HepG2 (cell line): ENCODE measurements at regions not wholly inside any gene's neighbourhood (a gene's known extent, or its start where the extent isn't known, plus 50 kb on each side); places are given as distances from the start of the nearest gene placed in this dataset.

ENCODE experiments used
- ATAC-seq: fragments of 200-7000 bp; cut with Tn5 transposase; 3 replicates; pipeline ENCODE4 v1.9.1; 2020; ENCODE audit warnings: mild to moderate bottlenecking, moderate library complexity
- BruUV-seq: library from RNA; stranded (reverse); fragments of 400-500 nt; replicated peaks from 2 replicates; lab custom pipeline; 2021; lab: Mats Ljungman, UMichigan
- CTCF ChIA-PET: fragments of 300-600 bp; formaldehyde crosslinking; extraction: SDS; loops from one replicate; lab custom pipeline; 2021; ENCODE audit warnings: low total read pairs, inconsistent platforms, low intra/inter-chr PET ratio; lab: Yijun Ruan, JAX
- POLR2A ChIA-PET: fragments of 350-600 bp; sonication (Branson Sonifier 250); formaldehyde crosslinking; loops from one replicate; lab custom pipeline; 2020; ENCODE audit warnings: antibody characterized with exemption, inconsistent platforms; lab: Yijun Ruan, JAX
- DNase-seq: peaks from one replicate; pipeline ENCODE4 v3.0.0-alpha.2; 2015; ENCODE audit warnings: low spot score
- FAIRE-seq: peaks from 3 replicates; lab custom pipeline; 2011; peaks lifted over from hg19 to GRCh38; lab: Jason Lieb, UNC
- H2AFZ ChIP-seq: one replicate; pipeline ENCODE4 v1.6.1; 2011; ENCODE audit warnings: low read length, inconsistent platforms
- H3K27ac ChIP-seq: fragments of 300-600 bp; 3 replicates; pipeline ENCODE4 v1.8.0; 2011; ENCODE audit warnings: mixed run types, mild to moderate bottlenecking, mixed read lengths, low read length, inconsistent platforms; ENCODE audit not compliant: insufficient read depth; ENCODE audit errors: extremely low read length
- H3K27me3 ChIP-seq, 2 experiments: fragments of 200-600 bp in 1 of 2; 2 replicates in 1 of 2; 3 replicates in 1 of 2; pipeline versions ENCODE4 v1.6.0 to v1.8.0; 2011; ENCODE audit warnings: low read length in 2 of 2, mild to moderate bottlenecking in 2 of 2, moderate library complexity in 2 of 2, inconsistent platforms in 1 of 2; ENCODE audit not compliant: insufficient read depth in 2 of 2, control insufficient read depth in 1 of 2
- H3K36me3 ChIP-seq, 2 experiments: fragments of 200-600 bp in 1 of 2; replicated peaks in 1 of 2; 2 replicates in 1 of 2; 3 replicates in 1 of 2; pipeline versions ENCODE4 v1.5.1 to v1.8.0; 2011; ENCODE audit warnings: low read length in 2 of 2, inconsistent platforms in 1 of 2; ENCODE audit not compliant: insufficient read depth in 2 of 2, control insufficient read depth in 1 of 2
- H3K4me1 ChIP-seq: 2 replicates; pipeline ENCODE4 v1.5.1; 2012; ENCODE audit warnings: low read length, inconsistent platforms; ENCODE audit not compliant: insufficient read depth
- H3K4me2 ChIP-seq: 2 replicates; pipeline ENCODE4 v1.6.0; 2011; ENCODE audit warnings: low read depth, low read length, inconsistent platforms
- H3K4me3 ChIP-seq, 3 experiments: fragments of 200-600 bp in 1 of 3; sonication (generic), shearing (Covaris generic) in 1 of 3; replicated peaks in 1 of 3; 2 replicates each; pipeline ENCODE4 v1.5.1; 2011 to 2016; ENCODE audit warnings: low read length in 3 of 3, inconsistent platforms in 2 of 3, low read depth in 2 of 3, mild to moderate bottlenecking in 2 of 3, control low read depth in 1 of 3, mixed read lengths in 1 of 3; ENCODE audit not compliant: insufficient read depth in 1 of 3
- H3K79me2 ChIP-seq: one replicate; pipeline ENCODE4 v1.6.1; 2011; ENCODE audit warnings: low read length, inconsistent platforms; ENCODE audit not compliant: insufficient read depth
- H3K9ac ChIP-seq: 2 replicates; pipeline ENCODE4 v1.6.0; 2011; ENCODE audit warnings: mild to moderate bottlenecking, low read depth, low read length, inconsistent platforms; ENCODE audit not compliant: insufficient read depth
- H3K9me3 ChIP-seq: 2 replicates; pipeline ENCODE4 v1.5.1; 2012; ENCODE audit warnings: mild to moderate bottlenecking, low read length
- H4K20me1 ChIP-seq: 2 replicates; pipeline ENCODE4 v1.6.0; 2011; ENCODE audit warnings: inconsistent platforms, mild to moderate bottlenecking, low read length, moderate library complexity; ENCODE audit not compliant: insufficient read depth
- AHR ChIP-seq: IDR thresholded peaks from 2 replicates; pipeline ENCODE4 v1.6.1; 2018; ENCODE audit warnings: missing genetic modification reagents, missing compliant biosample characterization
- CHD2 ChIP-seq: IDR thresholded peaks from 2 replicates; pipeline ENCODE4 v1.6.1; 2011; ENCODE audit warnings: low read depth, low read length, improper control_type of control experiment
- FOXP4 ChIP-seq: sonication (generic); formaldehyde crosslinking; IDR thresholded peaks from 2 replicates; pipeline ENCODE4 v1.4.0; 2020; ENCODE audit warnings: missing genetic modification reagents
- PREB ChIP-seq: sonication (generic); formaldehyde crosslinking; IDR thresholded peaks from 2 replicates; pipeline ENCODE4 v1.4.0; 2020; ENCODE audit warnings: missing genetic modification reagents
- RBFOX2 ChIP-seq: fragments of 200-400 bp; formaldehyde crosslinking; IDR thresholded peaks from 2 replicates; pipeline ENCODE4 v1.6.1; 2017; ENCODE audit warnings: low read depth, mild to moderate bottlenecking, low read length
- SNAPC2 ChIP-seq: sonication (generic); formaldehyde crosslinking; IDR thresholded peaks from 2 replicates; pipeline ENCODE4 v1.8.1; 2022; ENCODE audit warnings: mild to moderate bottlenecking, missing genetic modification reagents
- SYNCRIP ChIP-seq: fragments of 200-400 bp; formaldehyde crosslinking; IDR thresholded peaks from 2 replicates; pipeline ENCODE4 v1.6.1; 2018; ENCODE audit warnings: mild to moderate bottlenecking, low read depth, low read length; ENCODE audit not compliant: insufficient read depth
- ZNF20 ChIP-seq: sonication (generic); formaldehyde crosslinking; IDR thresholded peaks from 2 replicates; pipeline ENCODE4 v1.4.0; 2020; ENCODE audit warnings: mild to moderate bottlenecking, moderate library complexity, missing genetic modification reagents
- ZNF740 ChIP-seq: sonication (generic); formaldehyde crosslinking; IDR thresholded peaks from 2 replicates; pipeline ENCODE4 v1.4.0; 2020; ENCODE audit warnings: missing genetic modification reagents
- WGBS: methylation state at CpG from one replicate; pipeline ENCODE4 v1.1.6; 2017; ENCODE audit warnings: low lambda C conversion rate; 5-methylcytosine and 5-hydroxymethylcytosine counted together
- in situ Hi-C: cut with HindIII; loops from 2 replicates; pipeline ENCODE4 v1.10.0; 2017; ENCODE audit warnings: low pct_unique_long_range_greater_than_20kb; ENCODE audit not compliant: extremely low pct_ligation_motif_present
- intact Hi-C: fragments of 100-400 bp; cut with micrococcal nuclease; formaldehyde crosslinking; loops from one replicate; pipeline ENCODE4 v1.10.0; 2022; ENCODE audit not compliant: unreplicated experiment
- TF ChIP-seq, protein P1 (sequence below): sonication (generic); formaldehyde crosslinking; IDR thresholded peaks from 2 replicates; pipeline ENCODE4 v1.9.0; 2022; ENCODE audit warnings: missing genetic modification reagents, mild to moderate bottlenecking, borderline replicate concordance
- TF ChIP-seq, protein P2 (sequence below): IDR thresholded peaks from 2 replicates; pipeline ENCODE4 v1.6.1; 2012; ENCODE audit warnings: low read length, improper control_type of control experiment

DNA sequence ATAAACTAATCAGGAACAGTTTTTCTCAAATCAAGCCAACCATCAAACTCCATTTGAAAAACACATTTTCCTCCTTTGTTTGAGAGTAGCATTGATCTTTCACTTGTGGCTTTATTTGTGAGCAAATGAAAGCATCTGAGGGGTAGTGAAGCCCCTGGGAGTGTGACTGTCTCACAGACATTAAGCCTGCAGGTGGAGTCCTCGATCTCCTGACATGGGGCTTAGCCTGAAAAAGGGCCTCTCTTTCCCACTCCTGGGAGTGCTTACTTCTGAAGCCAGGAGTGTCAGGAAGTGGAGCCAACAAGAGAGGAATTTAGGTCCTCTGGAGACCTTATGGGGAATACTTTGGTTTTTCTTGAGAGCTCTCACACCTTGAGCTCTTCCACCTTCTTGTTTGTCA is 158.2 kb upstream of the SFRP2 start:
- peaks cover 6% of the 10 kb centered on the region; the same call in 1 of the 2 replicates for H3K4me1 ChIP-seq
- H3K27me3 ChIP-seq, result no peaks in the 10 kb centered on the region
- intact Hi-C loops, result no loop called here
- FAIRE-seq (no peak), ATAC-seq (no peak), DNase-seq (no peak)
- TF ChIP-seq ZNF740 (no peak), PREB (no peak), SYNCRIP (no peak), AHR (no peak)
- TF ChIP-seq, protein P1, sequence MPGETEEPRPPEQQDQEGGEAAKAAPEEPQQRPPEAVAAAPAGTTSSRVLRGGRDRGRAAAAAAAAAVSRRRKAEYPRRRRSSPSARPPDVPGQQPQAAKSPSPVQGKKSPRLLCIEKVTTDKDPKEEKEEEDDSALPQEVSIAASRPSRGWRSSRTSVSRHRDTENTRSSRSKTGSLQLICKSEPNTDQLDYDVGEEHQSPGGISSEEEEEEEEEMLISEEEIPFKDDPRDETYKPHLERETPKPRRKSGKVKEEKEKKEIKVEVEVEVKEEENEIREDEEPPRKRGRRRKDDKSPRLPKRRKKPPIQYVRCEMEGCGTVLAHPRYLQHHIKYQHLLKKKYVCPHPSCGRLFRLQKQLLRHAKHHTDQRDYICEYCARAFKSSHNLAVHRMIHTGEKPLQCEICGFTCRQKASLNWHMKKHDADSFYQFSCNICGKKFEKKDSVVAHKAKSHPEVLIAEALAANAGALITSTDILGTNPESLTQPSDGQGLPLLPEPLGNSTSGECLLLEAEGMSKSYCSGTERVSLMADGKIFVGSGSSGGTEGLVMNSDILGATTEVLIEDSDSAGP (CRISPR knock-in tag), result no peak
- no TSS peak for BruUV-seq
- WGBS, result 0% methylated on average over 1 of the region's 1 CpG
- in situ Hi-C loops, result no loop called here
- H3K9me3 ChIP-seq, result no peaks in the 10 kb centered on the region
- no peaks in the 10 kb centered on the region for H3K79me2 ChIP-seq
- H3K4me3 ChIP-seq, result no peak overlapping the region
- CTCF ChIA-PET, result no interaction called here
- H2AFZ ChIP-seq, result no peak overlapping the region
- H3K36me3 ChIP-seq, result no peaks in the 10 kb centered on the region
- no peak overlapping the region for H3K9ac ChIP-seq
- POLR2A ChIA-PET, result no interaction called here
- H3K27ac ChIP-seq, result no peak overlapping the region
- H4K20me1 ChIP-seq, result no peaks in the 10 kb centered on the region
- no peak overlapping the region for H3K4me2 ChIP-seq

DNA sequence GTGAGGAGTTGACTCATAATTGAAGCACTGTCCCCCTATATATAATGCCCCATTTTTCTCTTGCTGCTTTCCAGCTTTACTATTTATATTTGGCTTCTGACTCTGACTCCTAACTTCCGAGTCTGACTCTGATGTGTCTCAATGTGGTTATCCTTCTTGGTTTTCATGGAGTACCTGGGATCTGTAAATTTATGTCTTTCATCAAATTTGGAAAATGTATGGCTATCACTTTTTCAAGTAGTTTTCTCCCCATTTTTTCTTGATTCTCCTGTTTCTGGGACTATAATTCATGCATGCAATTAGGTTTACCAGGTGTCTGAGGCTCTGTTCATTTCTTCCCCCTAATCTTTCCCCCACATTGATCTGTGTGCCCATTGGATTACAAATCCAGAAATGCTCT is 156.8 kb upstream of the SFRP2 start:
- H3K27me3 ChIP-seq, result no peaks in the 10 kb centered on the region
- no TSS peak for BruUV-seq
- no peak overlapping the region for H2AFZ ChIP-seq
- CTCF ChIA-PET, result no interaction called here
- DNase-seq (no peak), ATAC-seq (no peak), FAIRE-seq (no peak)
- intact Hi-C loops, result no loop called here
- H3K4me1 ChIP-seq, result peaks cover 5% of the 10 kb centered on the region; the same call in 1 of the 2 replicates
- no peaks in the 10 kb centered on the region for H3K9me3 ChIP-seq
- in situ Hi-C loops, result no loop called here
- no peak overlapping the region for H3K9ac ChIP-seq
- no peak overlapping the region for H3K4me3 ChIP-seq
- H3K36me3 ChIP-seq, result no peaks in the 10 kb centered on the region
- POLR2A ChIA-PET, result no interaction called here
- no peaks in the 10 kb centered on the region for H3K79me2 ChIP-seq
- H3K27ac ChIP-seq, result no peak overlapping the region
- 3% methylated on average over 1 of the region's 1 CpG for WGBS
- H4K20me1 ChIP-seq, result no peaks in the 10 kb centered on the region
- H3K4me2 ChIP-seq, result no peak overlapping the region
- TF ChIP-seq ZNF20 (CRISPR knock-in tag) (no peak), RBFOX2 (no peak), CHD2 (no peak), SNAPC2 (CRISPR knock-in tag) (no peak), FOXP4 (CRISPR knock-in tag) (no peak)
- TF ChIP-seq, protein P2, sequence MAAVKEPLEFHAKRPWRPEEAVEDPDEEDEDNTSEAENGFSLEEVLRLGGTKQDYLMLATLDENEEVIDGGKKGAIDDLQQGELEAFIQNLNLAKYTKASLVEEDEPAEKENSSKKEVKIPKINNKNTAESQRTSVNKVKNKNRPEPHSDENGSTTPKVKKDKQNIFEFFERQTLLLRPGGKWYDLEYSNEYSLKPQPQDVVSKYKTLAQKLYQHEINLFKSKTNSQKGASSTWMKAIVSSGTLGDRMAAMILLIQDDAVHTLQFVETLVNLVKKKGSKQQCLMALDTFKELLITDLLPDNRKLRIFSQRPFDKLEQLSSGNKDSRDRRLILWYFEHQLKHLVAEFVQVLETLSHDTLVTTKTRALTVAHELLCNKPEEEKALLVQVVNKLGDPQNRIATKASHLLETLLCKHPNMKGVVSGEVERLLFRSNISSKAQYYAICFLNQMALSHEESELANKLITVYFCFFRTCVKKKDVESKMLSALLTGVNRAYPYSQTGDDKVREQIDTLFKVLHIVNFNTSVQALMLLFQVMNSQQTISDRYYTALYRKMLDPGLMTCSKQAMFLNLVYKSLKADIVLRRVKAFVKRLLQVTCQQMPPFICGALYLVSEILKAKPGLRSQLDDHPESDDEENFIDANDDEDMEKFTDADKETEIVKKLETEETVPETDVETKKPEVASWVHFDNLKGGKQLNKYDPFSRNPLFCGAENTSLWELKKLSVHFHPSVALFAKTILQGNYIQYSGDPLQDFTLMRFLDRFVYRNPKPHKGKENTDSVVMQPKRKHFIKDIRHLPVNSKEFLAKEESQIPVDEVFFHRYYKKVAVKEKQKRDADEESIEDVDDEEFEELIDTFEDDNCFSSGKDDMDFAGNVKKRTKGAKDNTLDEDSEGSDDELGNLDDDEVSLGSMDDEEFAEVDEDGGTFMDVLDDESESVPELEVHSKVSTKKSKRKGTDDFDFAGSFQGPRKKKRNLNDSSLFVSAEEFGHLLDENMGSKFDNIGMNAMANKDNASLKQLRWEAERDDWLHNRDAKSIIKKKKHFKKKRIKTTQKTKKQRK, result no peak
